ENCODE measurements at regions not wholly inside any gene's neighbourhood (a gene's known extent, or its start where the extent isn't known, plus 50 kb on each side); places are given as distances from the start of the nearest gene placed in this dataset.

DNA sequence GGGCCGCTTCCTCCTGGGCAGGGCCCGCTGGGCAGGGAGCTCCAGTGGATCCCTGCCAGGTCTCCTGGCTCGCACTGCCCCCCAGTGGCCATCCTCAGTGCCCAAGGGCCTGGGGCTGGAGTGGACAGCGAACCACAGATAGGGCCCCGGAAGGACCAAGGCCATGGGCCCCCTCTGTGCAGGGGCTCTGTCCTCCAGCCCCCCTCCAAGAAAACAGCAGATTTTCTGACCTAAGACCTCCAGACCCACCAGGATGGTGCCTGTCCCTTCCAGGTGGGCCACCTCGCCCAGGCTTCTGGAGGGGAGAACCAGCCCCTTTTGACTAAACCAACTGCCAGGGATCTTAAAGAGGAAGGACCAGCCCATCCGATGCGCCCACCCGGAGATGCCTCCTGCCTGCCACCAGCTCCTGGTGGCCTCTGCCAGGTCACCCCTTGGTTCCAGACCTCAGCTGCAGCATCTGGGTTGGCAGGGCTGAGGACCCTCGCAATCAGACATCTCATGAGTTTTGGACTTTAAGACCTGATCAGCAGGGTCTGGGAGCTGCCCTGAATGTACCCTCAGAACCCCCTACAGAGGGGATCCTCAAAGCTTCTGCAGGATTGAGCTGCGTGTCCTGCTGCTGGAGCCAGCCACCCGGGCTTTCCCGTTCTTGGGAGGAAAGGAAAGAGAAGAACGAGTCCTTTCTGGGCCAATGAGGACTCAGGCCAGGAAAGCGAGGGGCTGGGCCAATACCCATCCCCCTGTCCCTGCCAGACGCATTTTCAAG, 325.8 kb upstream of the DIO3 start:
- Histone ChIP-seq H3K56ac (ENCODE audit: extremely low read depth, insufficient read depth, low read length) (no peak overlapping the region), H4K91ac (ENCODE audit: insufficient read depth, low read depth, low read length) (no peak overlapping the region), H2AK9ac (replicated peaks; ENCODE audit: low read depth, low read length, poor library complexity) (no peak overlapping the region), H3K4me3 (ENCODE audit: insufficient read depth, low read depth, low read length) (no peak overlapping the region), H3K9ac (ENCODE audit: low read depth, low read length) (no peak overlapping the region), H2BK5ac (ENCODE audit: low read depth, low read length, poor library complexity, severe bottlenecking) (no peak overlapping the region), H3K9me1 (ENCODE audit: insufficient read depth, low read length) (no peaks in the 10 kb centered on the region), H3K9me3 (ENCODE audit: control insufficient read depth, insufficient read depth, low read length) (peaks cover 6% of the 10 kb centered on the region), H4K5ac (ENCODE audit: low read depth, low read length) (no peak overlapping the region), H3K79me1 (ENCODE audit: low read depth in 1 of 2, low read length in 2 of 2) (no peaks in the 10 kb centered on the region), H2AK5ac (ENCODE audit: low read depth, low read length) (no peak overlapping the region), H4K8ac (ENCODE audit: low read depth in 2 of 2, low read length in 2 of 2) (no peak overlapping the region), H2BK15ac (ENCODE audit: low read depth, low read length) (no peak overlapping the region), H3K4ac (ENCODE audit: low read depth, low read length) (no peak overlapping the region), H3K23ac (ENCODE audit: low read depth, low read length) (no peak overlapping the region), H3K36me3 (ENCODE audit: control insufficient read depth, insufficient read depth, low read length) (no peaks in the 10 kb centered on the region), H4K20me1 (ENCODE audit: insufficient read depth, low read length) (no peaks in the 10 kb centered on the region), H3K4me1 (ENCODE audit: control insufficient read depth, insufficient read depth, low read length) (no peaks in the 10 kb centered on the region), H3K14ac (replicated peaks; ENCODE audit: low read depth, low read length) (no peak overlapping the region), H3K4me2 (ENCODE audit: low read depth, low read length) (no peak overlapping the region), H3K27me3 (ENCODE audit: control insufficient read depth, insufficient read depth, low read length) (peaks cover 25% of the 10 kb centered on the region), H3K18ac (ENCODE audit: low read depth, low read length) (no peak overlapping the region), H2BK20ac (ENCODE audit: low read depth, low read length) (no peak overlapping the region), H2BK120ac (ENCODE audit: low read depth, low read length) (no peak overlapping the region), H3K27ac (ENCODE audit: insufficient read depth, low read length) (no peak overlapping the region), H2AFZ (replicated peaks; ENCODE audit: low read length, poor library complexity) (peak overlapping the region; percentile 12)
- no TSS peak for BruUV-seq (replicated peaks)
- in situ Hi-C loops (cut with MboI; ENCODE audit: low sequenced_read_pairs) (loop anchor here (25.0 kb wide), 2 partner anchors 523 to 823 kb away; no protein-coding TSS in a partner anchor), intact Hi-C loops (cut with micrococcal nuclease) (loop anchor here (1.0 to 10.0 kb wide), 7 partner anchors 161 to 851 kb away; no protein-coding TSS in a partner anchor), dilution Hi-C loops (cut with HindIII; ENCODE audit: low sequenced_read_pairs, unreplicated experiment) (no loop called here)
- 31% methylated on average over 2 of the region's 16 CpGs; no CpG with 5 or more reads in 1 of the 2 experiments for WGBS, 2 experiments (ENCODE audit: extremely low coverage in 2 of 2, insufficient read length in 1 of 2)
- POLR2A ChIA-PET (ENCODE audit: unreplicated experiment), result interaction anchor here (0.6 kb wide), 1 partner anchor 330 kb away, joined by 5 read pairs; no protein-coding TSS in a partner anchor
- CTCF ChIA-PET, result interaction anchor here (0.7 kb wide), 1 partner anchor 853 kb away, joined by 3 read pairs; no protein-coding TSS in a partner anchor
- ATAC-seq (ENCODE audit: low read depth) (peak; percentile 94), DNase-seq (peak; percentile 32)
- TF ChIP-seq NFE2L2 (IDR thresholded peaks at IDR 0.05; ENCODE audit: low read depth, low read length) (no peak), BHLHE40 (IDR thresholded peaks at IDR 0.05; ENCODE audit: low read depth, low read length) (no peak), CHD1 (IDR thresholded peaks at IDR 0.05; ENCODE audit: low read depth, low read length) (no peak), MAZ (IDR thresholded peaks at IDR 0.05; ENCODE audit: borderline replicate concordance, low read depth, low read length) (peak; percentile 17; the same call in 1 of the 2 replicates), RFX5 (IDR thresholded peaks at IDR 0.05; ENCODE audit: low read depth, low read length) (no peak), CEBPB (IDR thresholded peaks at IDR 0.05; ENCODE audit: low read depth, low read length) (no peak), MAFK (IDR thresholded peaks at IDR 0.05; ENCODE audit: low read depth, low read length) (no peak), POLR2A (IDR thresholded peaks at IDR 0.05; ENCODE audit: low read depth, low read length) (no peak), MXI1 (IDR thresholded peaks at IDR 0.05; ENCODE audit: borderline replicate concordance, low read depth, low read length) (no peak), FOS (IDR thresholded peaks at IDR 0.05; ENCODE audit: low read depth, low read length) (no peak), RAD21 (IDR thresholded peaks at IDR 0.05; ENCODE audit: low read length) (peak; percentile 88), SMC3 (IDR thresholded peaks at IDR 0.05; ENCODE audit: low read depth, low read length) (peak; percentile 80)
- TF ChIP-seq, protein P1, sequence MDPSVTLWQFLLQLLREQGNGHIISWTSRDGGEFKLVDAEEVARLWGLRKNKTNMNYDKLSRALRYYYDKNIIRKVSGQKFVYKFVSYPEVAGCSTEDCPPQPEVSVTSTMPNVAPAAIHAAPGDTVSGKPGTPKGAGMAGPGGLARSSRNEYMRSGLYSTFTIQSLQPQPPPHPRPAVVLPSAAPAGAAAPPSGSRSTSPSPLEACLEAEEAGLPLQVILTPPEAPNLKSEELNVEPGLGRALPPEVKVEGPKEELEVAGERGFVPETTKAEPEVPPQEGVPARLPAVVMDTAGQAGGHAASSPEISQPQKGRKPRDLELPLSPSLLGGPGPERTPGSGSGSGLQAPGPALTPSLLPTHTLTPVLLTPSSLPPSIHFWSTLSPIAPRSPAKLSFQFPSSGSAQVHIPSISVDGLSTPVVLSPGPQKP (IDR thresholded peaks at IDR 0.05; ENCODE audit: borderline replicate concordance, low read depth, low read length), result no peak
- TF ChIP-seq, protein P2, sequence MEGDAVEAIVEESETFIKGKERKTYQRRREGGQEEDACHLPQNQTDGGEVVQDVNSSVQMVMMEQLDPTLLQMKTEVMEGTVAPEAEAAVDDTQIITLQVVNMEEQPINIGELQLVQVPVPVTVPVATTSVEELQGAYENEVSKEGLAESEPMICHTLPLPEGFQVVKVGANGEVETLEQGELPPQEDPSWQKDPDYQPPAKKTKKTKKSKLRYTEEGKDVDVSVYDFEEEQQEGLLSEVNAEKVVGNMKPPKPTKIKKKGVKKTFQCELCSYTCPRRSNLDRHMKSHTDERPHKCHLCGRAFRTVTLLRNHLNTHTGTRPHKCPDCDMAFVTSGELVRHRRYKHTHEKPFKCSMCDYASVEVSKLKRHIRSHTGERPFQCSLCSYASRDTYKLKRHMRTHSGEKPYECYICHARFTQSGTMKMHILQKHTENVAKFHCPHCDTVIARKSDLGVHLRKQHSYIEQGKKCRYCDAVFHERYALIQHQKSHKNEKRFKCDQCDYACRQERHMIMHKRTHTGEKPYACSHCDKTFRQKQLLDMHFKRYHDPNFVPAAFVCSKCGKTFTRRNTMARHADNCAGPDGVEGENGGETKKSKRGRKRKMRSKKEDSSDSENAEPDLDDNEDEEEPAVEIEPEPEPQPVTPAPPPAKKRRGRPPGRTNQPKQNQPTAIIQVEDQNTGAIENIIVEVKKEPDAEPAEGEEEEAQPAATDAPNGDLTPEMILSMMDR (conservative IDR thresholded peaks at IDR 0.05; ENCODE audit: low read depth, low read length), result peak; percentile 73
- TF ChIP-seq, protein P3, sequence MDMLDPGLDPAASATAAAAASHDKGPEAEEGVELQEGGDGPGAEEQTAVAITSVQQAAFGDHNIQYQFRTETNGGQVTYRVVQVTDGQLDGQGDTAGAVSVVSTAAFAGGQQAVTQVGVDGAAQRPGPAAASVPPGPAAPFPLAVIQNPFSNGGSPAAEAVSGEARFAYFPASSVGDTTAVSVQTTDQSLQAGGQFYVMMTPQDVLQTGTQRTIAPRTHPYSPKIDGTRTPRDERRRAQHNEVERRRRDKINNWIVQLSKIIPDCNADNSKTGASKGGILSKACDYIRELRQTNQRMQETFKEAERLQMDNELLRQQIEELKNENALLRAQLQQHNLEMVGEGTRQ (IDR thresholded peaks at IDR 0.05; ENCODE audit: low read depth, low read length), result no peak
